Immature natural killer cell (primary cell): ENCODE measurements at regions not wholly inside any gene's neighbourhood (a gene's known extent, or its start where the extent isn't known, plus 50 kb on each side); places are given as distances from the start of the nearest gene placed in this dataset.
"Not testable (repeated sequence)": the region's sequence is repeated elsewhere in the genome, so short reads cannot be mapped to it uniquely, and the experiment has no call there.

ENCODE experiments used
- DNase-seq, 3 donors: peaks; one replicate each; pipeline ENCODE4 v3.0.0; 2022; ENCODE audit warnings: mixed read lengths in 1 of 3
- H3K27ac Mint-ChIP-seq, 6 donors: one replicate each; pipeline ENCODE4 v1.8.0; 2020; ENCODE audit warnings: mixed read lengths in 6 of 6, mild to moderate bottlenecking in 5 of 6, inconsistent platforms in 4 of 6, moderate library complexity in 3 of 6
- H3K27me3 Mint-ChIP-seq, 3 donors: one replicate each; pipeline ENCODE4 v1.8.0; 2020 to 2021; ENCODE audit warnings: low read depth in 3 of 3, mild to moderate bottlenecking in 3 of 3, mixed read lengths in 3 of 3, moderate library complexity in 3 of 3, inconsistent platforms in 1 of 3
- H3K36me3 Mint-ChIP-seq, 3 donors: one replicate each; pipeline ENCODE4 v1.8.0; 2020; ENCODE audit warnings: mixed read lengths in 3 of 3, inconsistent platforms in 2 of 3, mild to moderate bottlenecking in 2 of 3
- H3K4me1 Mint-ChIP-seq, 2 donors: one replicate each; pipeline ENCODE4 v1.8.0; 2020; ENCODE audit warnings: inconsistent platforms in 2 of 2, mild to moderate bottlenecking in 2 of 2, mixed read lengths in 2 of 2, moderate library complexity in 1 of 2
- H3K4me3 Mint-ChIP-seq, 5 donors: one replicate each; pipeline ENCODE4 v1.8.0; 2020; ENCODE audit warnings: mild to moderate bottlenecking in 5 of 5, mixed read lengths in 5 of 5, inconsistent platforms in 3 of 5, moderate library complexity in 3 of 5
- H3K9me3 Mint-ChIP-seq, 6 donors: one replicate each; pipeline ENCODE4 v1.8.0; 2020; ENCODE audit warnings: mild to moderate bottlenecking in 6 of 6, mixed read lengths in 6 of 6, inconsistent platforms in 4 of 6, moderate library complexity in 3 of 6

- Mint-ChIP-seq H3K27me3 (no peaks in the 10 kb centered on the region), H3K36me3 (no peaks in the 10 kb centered on the region), H3K27ac (no peak overlapping the region), H3K4me3 (no peak overlapping the region), H3K4me1 (no peaks in the 10 kb centered on the region), H3K9me3 (peaks cover 7 to 44% (median 15%) of the 10 kb centered on the region in 6 donors)
- no peak for DNase-seq
These were observed 446.4 kb upstream of the NRG3 start for GRCh38 chr10:81428456-81429134.

GRCh38 chr10:81439445-81439844 is 435.5 kb upstream of the NRG3 start:
- Mint-ChIP-seq H3K9me3 (peaks cover 2 to 24% (median 13%) of the 10 kb centered on the region in 6 donors), H3K27me3 (no peaks in the 10 kb centered on the region), H3K4me1 (no peaks in the 10 kb centered on the region), H3K4me3 (no peak overlapping the region), H3K36me3 (no peaks in the 10 kb centered on the region), H3K27ac (no peak overlapping the region)
- no peak for DNase-seq

- not testable (repeated sequence) for H3K4me3 Mint-ChIP-seq, H3K27me3 Mint-ChIP-seq, H3K4me1 Mint-ChIP-seq, H3K27ac Mint-ChIP-seq, DNase-seq, H3K36me3 Mint-ChIP-seq
- H3K9me3 Mint-ChIP-seq, result peaks cover 2 to 25% (median 14%) of the 10 kb centered on the region in 6 donors
These were observed 433.4 kb upstream of the NRG3 start for GRCh38 chr10:81441624-81442023.

GRCh38 chr10:81444242-81444929 is 430.6 kb upstream of the NRG3 start:
- H3K4me3 Mint-ChIP-seq, result no peak overlapping the region
- H3K27ac Mint-ChIP-seq, result no peak overlapping the region
- peaks cover 0 to 2% (median 0%) of the 10 kb centered on the region in 3 donors for H3K27me3 Mint-ChIP-seq
- no peaks in the 10 kb centered on the region for H3K36me3 Mint-ChIP-seq
- no peak for DNase-seq
- H3K4me1 Mint-ChIP-seq, result no peaks in the 10 kb centered on the region
- H3K9me3 Mint-ChIP-seq, result peaks cover 2 to 25% (median 13%) of the 10 kb centered on the region in 6 donors

GRCh38 chr10:81450651-81451050 is 424.3 kb upstream of the NRG3 start:
- DNase-seq, result no peak
- H3K36me3 Mint-ChIP-seq, result no peaks in the 10 kb centered on the region
- no peaks in the 10 kb centered on the region for H3K27me3 Mint-ChIP-seq
- H3K9me3 Mint-ChIP-seq, result peaks cover 0 to 3% (median 0%) of the 10 kb centered on the region in 6 donors
- H3K4me3 Mint-ChIP-seq, result no peak overlapping the region
- H3K4me1 Mint-ChIP-seq, result no peaks in the 10 kb centered on the region
- H3K27ac Mint-ChIP-seq, result no peak overlapping the region

- Mint-ChIP-seq H3K4me3 (no peak overlapping the region), H3K4me1 (no peaks in the 10 kb centered on the region), H3K27ac (no peak overlapping the region), H3K27me3 (no peaks in the 10 kb centered on the region), H3K36me3 (no peaks in the 10 kb centered on the region), H3K9me3 (peaks cover 7 to 35% (median 22%) of the 10 kb centered on the region in 6 donors)
- DNase-seq, result no peak
These were observed 402.0 kb upstream of the NRG3 start for GRCh38 chr10:81472927-81473470.

GRCh38 chr10:81473755-81474154 is 401.2 kb upstream of the NRG3 start:
- no peak for DNase-seq
- no peaks in the 10 kb centered on the region for H3K27me3 Mint-ChIP-seq
- no peak overlapping the region for H3K4me3 Mint-ChIP-seq
- no peak overlapping the region for H3K27ac Mint-ChIP-seq
- no peaks in the 10 kb centered on the region for H3K4me1 Mint-ChIP-seq
- peaks cover 7 to 35% (median 22%) of the 10 kb centered on the region in 6 donors for H3K9me3 Mint-ChIP-seq
- H3K36me3 Mint-ChIP-seq, result no peaks in the 10 kb centered on the region

GRCh38 chr10:81479316-81479715 is 395.7 kb upstream of the NRG3 start:
- H3K9me3 Mint-ChIP-seq, result peaks cover 6 to 24% (median 12%) of the 10 kb centered on the region in 6 donors
- H3K36me3 Mint-ChIP-seq, result no peaks in the 10 kb centered on the region
- H3K4me3 Mint-ChIP-seq, result no peak overlapping the region
- no peak for DNase-seq
- H3K27ac Mint-ChIP-seq, result no peak overlapping the region
- no peaks in the 10 kb centered on the region for H3K27me3 Mint-ChIP-seq
- no peaks in the 10 kb centered on the region for H3K4me1 Mint-ChIP-seq

- no peak for DNase-seq
- no peaks in the 10 kb centered on the region for H3K4me1 Mint-ChIP-seq
- no peak overlapping the region for H3K4me3 Mint-ChIP-seq
- H3K9me3 Mint-ChIP-seq, result peaks cover 4 to 60% (median 10%) of the 10 kb centered on the region in 6 donors
- peaks cover 0 to 3% (median 0%) of the 10 kb centered on the region in 3 donors for H3K27me3 Mint-ChIP-seq
- H3K27ac Mint-ChIP-seq, result no peak overlapping the region
- H3K36me3 Mint-ChIP-seq, result no peaks in the 10 kb centered on the region
These were observed 378.4 kb upstream of the NRG3 start for GRCh38 chr10:81496626-81497025.

GRCh38 chr10:81498011-81498551 is 376.9 kb upstream of the NRG3 start:
- H3K27ac Mint-ChIP-seq, result no peak overlapping the region
- H3K27me3 Mint-ChIP-seq, result peaks cover 0 to 2% (median 0%) of the 10 kb centered on the region in 3 donors
- H3K36me3 Mint-ChIP-seq, result no peaks in the 10 kb centered on the region
- H3K9me3 Mint-ChIP-seq, result peaks cover 4 to 55% (median 9%) of the 10 kb centered on the region in 6 donors
- H3K4me1 Mint-ChIP-seq, result no peaks in the 10 kb centered on the region
- H3K4me3 Mint-ChIP-seq, result no peak overlapping the region
- no peak for DNase-seq

GRCh38 chr10:81502677-81503359 is 372.2 kb upstream of the NRG3 start:
- Mint-ChIP-seq H3K4me1 (no peaks in the 10 kb centered on the region), H3K36me3 (peaks cover 0 to 4% (median 0%) of the 10 kb centered on the region in 3 donors)

GRCh38 chr10:81505777-81506176 is 369.2 kb upstream of the NRG3 start:
- not testable (repeated sequence) for H3K4me3 Mint-ChIP-seq, H3K27me3 Mint-ChIP-seq, H3K36me3 Mint-ChIP-seq, DNase-seq, H3K4me1 Mint-ChIP-seq, H3K27ac Mint-ChIP-seq
- H3K9me3 Mint-ChIP-seq, result peaks cover 7 to 54% (median 35%) of the 10 kb centered on the region in 6 donors

More at GRCh38 chr10:81502677-81503359, 372.2 kb upstream of the NRG3 start:
- no peak overlapping the region for H3K4me3 Mint-ChIP-seq
- peaks cover 0 to 2% (median 0%) of the 10 kb centered on the region in 3 donors for H3K27me3 Mint-ChIP-seq
- no peak for DNase-seq
- peaks cover 2 to 52% (median 25%) of the 10 kb centered on the region in 6 donors for H3K9me3 Mint-ChIP-seq
- no peak overlapping the region for H3K27ac Mint-ChIP-seq

- H3K4me3 Mint-ChIP-seq, result no peak overlapping the region
- peaks cover 11 to 31% (median 18%) of the 10 kb centered on the region in 6 donors for H3K9me3 Mint-ChIP-seq
- peaks cover 0 to 2% (median 1%) of the 10 kb centered on the region in 3 donors for H3K27me3 Mint-ChIP-seq
- DNase-seq, result no peak
- H3K4me1 Mint-ChIP-seq, result no peaks in the 10 kb centered on the region
- H3K27ac Mint-ChIP-seq, result no peak overlapping the region
- H3K36me3 Mint-ChIP-seq, result peaks cover 0 to 3% (median 0%) of the 10 kb centered on the region in 3 donors
These were observed 360.2 kb upstream of the NRG3 start for GRCh38 chr10:81514811-81515210.
